Myocyte (in vitro differentiated cells): ENCODE measurements at regions not wholly inside any gene's neighbourhood (a gene's known extent, or its start where the extent isn't known, plus 50 kb on each side); places are given as distances from the start of the nearest gene placed in this dataset.

Source experiments
- DNase-seq: peaks from one replicate; pipeline ENCODE4 v3.0.0-alpha.2; 2012; ENCODE audit warnings: low read depth

GRCh38 chr13:76378767-76379166 is 507.4 kb downstream of the KCTD12 start:
- no peak for DNase-seq

GRCh38 chr13:76363682-76364289 is 522.4 kb downstream of the KCTD12 start:
- no peak for DNase-seq

GRCh38 chr13:76361868-76362267 is 524.3 kb downstream of the KCTD12 start:
- no peak for DNase-seq

GRCh38 chr13:76351541-76352229 is 534.5 kb downstream of the KCTD12 start:
- no peak for DNase-seq

- no peak for DNase-seq
These were observed 535.8 kb downstream of the KCTD12 start for GRCh38 chr13:76350399-76350798.

GRCh38 chr13:76349700-76350099 is 536.5 kb downstream of the KCTD12 start:
- peak; percentile 20 for DNase-seq

- DNase-seq: no peak
These were observed 546.6 kb downstream of the KCTD12 start for GRCh38 chr13:76339649-76340048.

GRCh38 chr13:76338003-76338402 is 548.2 kb downstream of the KCTD12 start:
- DNase-seq: no peak

- no peak for DNase-seq
These were observed 549.0 kb downstream of the KCTD12 start for GRCh38 chr13:76336889-76337844.

- no peak for DNase-seq
These were observed 550.7 kb downstream of the KCTD12 start for GRCh38 chr13:76335463-76335862.

GRCh38 chr13:76331943-76332712 is 554.1 kb downstream of the KCTD12 start:
- peak; percentile 49 for DNase-seq

GRCh38 chr13:76330761-76331160 is 555.4 kb downstream of the KCTD12 start:
- DNase-seq: no peak

- DNase-seq: no peak
These were observed 556.2 kb downstream of the KCTD12 start for GRCh38 chr13:76329866-76330580.

GRCh38 chr13:76329004-76329403 is 557.2 kb downstream of the KCTD12 start:
- no peak for DNase-seq

GRCh38 chr13:76326343-76326742 is 559.9 kb downstream of the KCTD12 start:
- DNase-seq: no peak

- no peak for DNase-seq
These were observed 566.3 kb downstream of the KCTD12 start for GRCh38 chr13:76319921-76320320.

- DNase-seq: no peak
These were observed 569.1 kb downstream of the KCTD12 start for GRCh38 chr13:76316998-76317527.

GRCh38 chr13:76314495-76314894 is 571.7 kb downstream of the KCTD12 start:
- DNase-seq: no peak

- DNase-seq: peak; percentile 30
These were observed 579.1 kb downstream of the KCTD12 start for GRCh38 chr13:76307142-76307541.

- DNase-seq: no peak
These were observed 585.5 kb downstream of the KCTD12 start for GRCh38 chr13:76300688-76301087.
